ENCODE measurements at regions not wholly inside any gene's neighbourhood (a gene's known extent, or its start where the extent isn't known, plus 50 kb on each side); places are given as distances from the start of the nearest gene placed in this dataset.

- TF ChIP-seq ZNF274 (IDR thresholded peaks at IDR 0.05; ENCODE audit: low read depth, low read length) = no peak
- TF ChIP-seq YY1 (IDR thresholded peaks at IDR 0.05; ENCODE audit: insufficient read depth, insufficient read length) = no peak
- TF ChIP-seq SUZ12 (IDR thresholded peaks at IDR 0.05; ENCODE audit: extremely low read depth, insufficient read depth, insufficient read length) = no peak
These were observed 99.2 kb upstream of the MIR17HG start for GRCh38 chr13:91248249-91248648.
